ENCODE measurements at regions not wholly inside any gene's neighbourhood (a gene's known extent, or its start where the extent isn't known, plus 50 kb on each side); places are given as distances from the start of the nearest gene placed in this dataset.

DNA sequence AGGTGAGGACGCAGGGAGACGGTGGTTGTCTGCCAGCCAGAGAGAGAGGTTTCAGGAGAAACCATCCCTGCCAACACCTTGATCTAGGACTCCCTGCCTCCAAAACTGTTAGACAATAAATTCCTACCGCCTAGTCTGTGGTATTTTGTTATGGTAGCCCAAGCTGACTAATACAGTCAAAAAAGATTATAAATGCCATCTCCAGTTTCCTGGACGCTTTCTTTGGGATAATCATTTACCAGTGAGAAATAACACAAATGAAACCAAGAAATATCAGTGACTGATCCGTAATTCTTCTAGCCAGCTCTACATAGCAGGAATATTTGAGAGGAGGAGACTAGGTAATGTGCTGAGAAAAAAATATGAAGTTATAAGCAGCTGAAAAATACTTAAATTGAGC, 707.8 kb upstream of the LMCD1 start:
- intact Hi-C loops (cut with DNase I; ENCODE audit: low total_unique reads) = no loop called here
- DNase-seq (ENCODE audit: low spot score in 2 of 2) = no peak
- Histone ChIP-seq H3K27me3 (no peaks in the 10 kb centered on the region), H3K27ac (no peak overlapping the region), H3K4me3 (no peak overlapping the region), H3K36me3 (no peaks in the 10 kb centered on the region), H3K4me1 (no peaks in the 10 kb centered on the region), H3K9me3 (no peaks in the 10 kb centered on the region)
- TF ChIP-seq POLR2A (IDR thresholded peaks at IDR 0.05) (no peak), POLR2AphosphoS5 (IDR thresholded peaks at IDR 0.05) (no peak)
- TF ChIP-seq, protein P1, sequence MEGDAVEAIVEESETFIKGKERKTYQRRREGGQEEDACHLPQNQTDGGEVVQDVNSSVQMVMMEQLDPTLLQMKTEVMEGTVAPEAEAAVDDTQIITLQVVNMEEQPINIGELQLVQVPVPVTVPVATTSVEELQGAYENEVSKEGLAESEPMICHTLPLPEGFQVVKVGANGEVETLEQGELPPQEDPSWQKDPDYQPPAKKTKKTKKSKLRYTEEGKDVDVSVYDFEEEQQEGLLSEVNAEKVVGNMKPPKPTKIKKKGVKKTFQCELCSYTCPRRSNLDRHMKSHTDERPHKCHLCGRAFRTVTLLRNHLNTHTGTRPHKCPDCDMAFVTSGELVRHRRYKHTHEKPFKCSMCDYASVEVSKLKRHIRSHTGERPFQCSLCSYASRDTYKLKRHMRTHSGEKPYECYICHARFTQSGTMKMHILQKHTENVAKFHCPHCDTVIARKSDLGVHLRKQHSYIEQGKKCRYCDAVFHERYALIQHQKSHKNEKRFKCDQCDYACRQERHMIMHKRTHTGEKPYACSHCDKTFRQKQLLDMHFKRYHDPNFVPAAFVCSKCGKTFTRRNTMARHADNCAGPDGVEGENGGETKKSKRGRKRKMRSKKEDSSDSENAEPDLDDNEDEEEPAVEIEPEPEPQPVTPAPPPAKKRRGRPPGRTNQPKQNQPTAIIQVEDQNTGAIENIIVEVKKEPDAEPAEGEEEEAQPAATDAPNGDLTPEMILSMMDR (IDR thresholded peaks at IDR 0.05) = no peak

DNA sequence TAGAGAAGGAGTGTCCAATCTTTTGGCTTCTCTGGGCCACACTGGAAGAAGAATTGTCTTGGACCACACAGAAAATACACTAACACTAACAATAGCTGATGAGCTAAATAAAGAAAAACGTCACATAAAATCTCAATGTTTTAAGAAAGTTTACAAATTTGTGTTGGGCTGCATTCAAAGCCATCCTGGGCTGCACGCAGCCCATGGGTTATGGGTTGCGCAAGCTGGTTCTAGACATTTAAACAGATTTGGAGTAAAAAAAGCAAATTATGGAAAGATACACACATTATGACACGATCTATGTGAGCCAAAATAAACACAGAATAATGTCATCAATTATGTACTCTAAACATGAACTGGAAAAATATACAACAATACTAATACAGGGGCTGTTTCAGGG, 703.3 kb upstream of the LMCD1 start:
- Histone ChIP-seq H3K4me1 (no peaks in the 10 kb centered on the region), H3K27ac (no peak overlapping the region), H3K9me3 (no peaks in the 10 kb centered on the region), H3K4me3 (no peak overlapping the region), H3K36me3 (no peaks in the 10 kb centered on the region), H3K27me3 (no peaks in the 10 kb centered on the region)
- DNase-seq (ENCODE audit: low spot score in 2 of 2) = no peak
- TF ChIP-seq, protein P1 (IDR thresholded peaks at IDR 0.05) = no peak
- TF ChIP-seq POLR2AphosphoS5 (IDR thresholded peaks at IDR 0.05) (no peak), POLR2A (IDR thresholded peaks at IDR 0.05) (no peak)
- intact Hi-C loops (cut with DNase I; ENCODE audit: low total_unique reads) = no loop called here

DNA sequence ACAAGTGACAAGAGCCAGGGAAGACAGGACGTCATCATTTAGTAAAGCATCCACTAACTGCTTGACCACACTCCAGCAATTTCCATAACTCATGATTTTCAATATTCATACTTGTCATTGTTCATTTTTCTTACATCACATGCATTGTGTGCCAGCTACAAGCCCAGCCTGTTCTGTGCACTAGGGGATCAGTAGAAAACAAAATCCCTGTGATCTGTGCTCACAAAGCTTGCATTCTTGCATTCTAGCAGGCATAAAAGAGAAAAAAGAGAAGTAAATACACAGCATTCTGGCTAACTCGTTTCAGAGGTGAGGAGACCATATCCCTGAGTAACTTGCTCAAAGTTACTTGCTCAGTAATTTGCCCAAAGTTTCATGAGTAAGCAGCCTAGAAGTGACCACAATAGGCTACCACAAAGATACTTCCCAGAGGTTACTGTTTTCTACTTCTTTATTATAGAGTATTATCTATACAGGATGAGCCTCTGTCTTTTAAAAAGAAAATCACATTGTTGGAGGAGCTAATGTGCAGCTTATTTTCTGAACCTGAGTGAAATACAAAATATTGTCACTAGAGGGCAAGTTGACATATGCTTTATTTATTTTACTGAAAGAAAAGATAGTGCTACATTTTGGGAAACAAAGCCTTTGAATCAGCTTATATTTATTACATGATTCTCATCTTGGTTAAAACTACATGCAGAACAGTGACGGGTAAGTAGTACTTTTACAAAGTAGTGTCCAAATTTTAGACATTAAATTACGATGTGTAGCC, 701.4 kb upstream of the LMCD1 start:
- no peak overlapping the region for H3K4me3 ChIP-seq
- TF ChIP-seq, protein P1 (IDR thresholded peaks at IDR 0.05) = no peak
- TF ChIP-seq POLR2A (IDR thresholded peaks at IDR 0.05) (no peak), POLR2AphosphoS5 (IDR thresholded peaks at IDR 0.05) (no peak)
- H3K27ac ChIP-seq = no peak overlapping the region
- no peaks in the 10 kb centered on the region for H3K9me3 ChIP-seq
- H3K4me1 ChIP-seq = no peaks in the 10 kb centered on the region
- H3K27me3 ChIP-seq = no peaks in the 10 kb centered on the region
- H3K36me3 ChIP-seq = no peaks in the 10 kb centered on the region
- intact Hi-C loops (cut with DNase I; ENCODE audit: low total_unique reads) = no loop called here
- DNase-seq (ENCODE audit: low spot score in 2 of 2) = no peak

DNA sequence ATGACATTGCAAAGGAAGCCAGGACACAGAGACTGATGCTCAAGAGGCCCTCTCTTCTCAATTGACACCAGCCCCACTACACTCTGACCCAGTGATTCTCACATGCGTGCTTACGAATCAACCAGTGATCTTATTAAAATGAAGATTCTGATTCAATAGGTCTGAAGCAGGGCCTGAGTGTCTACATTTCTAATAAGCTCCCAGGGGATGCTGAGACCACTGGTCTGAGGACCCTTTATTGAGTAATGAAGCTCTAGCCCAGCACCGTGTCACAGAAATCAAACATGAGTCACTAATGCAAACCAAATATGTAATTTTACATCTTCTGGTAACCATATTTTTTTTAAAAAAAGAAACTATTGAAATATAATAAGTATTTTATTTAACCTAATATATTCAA, 689.1 kb upstream of the LMCD1 start:
- TF ChIP-seq, protein P1 (IDR thresholded peaks at IDR 0.05) = no peak
- TF ChIP-seq POLR2A (IDR thresholded peaks at IDR 0.05) = no peak
- TF ChIP-seq POLR2AphosphoS5 (IDR thresholded peaks at IDR 0.05) = no peak
- H3K27ac ChIP-seq = no peak overlapping the region
- no peaks in the 10 kb centered on the region for H3K9me3 ChIP-seq
- intact Hi-C loops (cut with DNase I; ENCODE audit: low total_unique reads) = no loop called here
- H3K4me3 ChIP-seq = no peak overlapping the region
- H3K27me3 ChIP-seq = no peaks in the 10 kb centered on the region
- no peaks in the 10 kb centered on the region for H3K4me1 ChIP-seq
- H3K36me3 ChIP-seq = no peaks in the 10 kb centered on the region
- no peak for DNase-seq (ENCODE audit: low spot score in 2 of 2)

DNA sequence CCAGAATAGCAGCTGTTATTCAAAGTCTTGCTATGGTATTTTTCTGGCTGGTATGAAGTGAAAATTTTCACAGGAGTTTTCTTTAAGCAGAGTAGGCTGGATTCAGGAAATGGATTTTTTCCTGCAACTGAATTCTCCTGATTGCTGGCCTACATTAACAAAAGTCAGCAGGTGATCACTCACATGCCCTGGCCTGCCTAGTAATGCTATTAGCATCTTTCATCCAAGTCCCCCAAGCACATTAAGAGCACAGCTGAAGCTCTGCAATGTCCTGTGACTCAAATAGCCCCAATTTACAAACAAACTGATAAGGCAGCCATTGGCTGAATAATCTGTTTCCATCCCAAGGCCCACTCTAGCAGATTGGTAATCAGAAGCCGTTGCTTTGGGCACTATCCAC, 688.3 kb upstream of the LMCD1 start:
- TF ChIP-seq POLR2AphosphoS5 (IDR thresholded peaks at IDR 0.05) (no peak), POLR2A (IDR thresholded peaks at IDR 0.05) (no peak)
- TF ChIP-seq, protein P1 (IDR thresholded peaks at IDR 0.05) = no peak
- Histone ChIP-seq H3K4me3 (no peak overlapping the region), H3K9me3 (no peaks in the 10 kb centered on the region), H3K36me3 (no peaks in the 10 kb centered on the region), H3K27ac (no peak overlapping the region), H3K4me1 (no peaks in the 10 kb centered on the region), H3K27me3 (no peaks in the 10 kb centered on the region)
- DNase-seq (ENCODE audit: low spot score in 2 of 2) = no peak
- intact Hi-C loops (cut with DNase I; ENCODE audit: low total_unique reads) = no loop called here
